ENCODE measurements at regions not wholly inside any gene's neighbourhood (a gene's known extent, or its start where the extent isn't known, plus 50 kb on each side); places are given as distances from the start of the nearest gene placed in this dataset.
"Not testable (repeated sequence)": the region's sequence is repeated elsewhere in the genome, so short reads cannot be mapped to it uniquely, and the experiment has no call there.

DNA sequence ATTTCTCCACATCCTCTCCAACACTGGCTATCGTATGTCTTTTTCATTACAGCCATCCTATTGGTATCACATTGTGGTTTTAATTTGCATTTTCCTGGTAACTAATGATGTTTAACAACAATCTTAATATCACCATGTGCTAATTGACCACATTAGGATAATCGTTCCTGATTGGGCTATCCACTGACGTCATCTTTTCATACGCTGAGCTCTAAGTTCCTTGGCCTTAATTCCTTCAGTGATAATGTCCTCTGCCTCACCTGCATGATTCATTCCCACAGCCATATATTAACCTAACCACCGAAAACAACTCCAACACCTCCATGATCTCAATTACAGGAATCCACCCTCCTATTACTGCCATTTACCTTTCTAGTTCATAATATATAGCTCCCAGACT lies 547.9 kb upstream of the BRINP1 start:
- no peak for DNase-seq (ENCODE audit: low read depth)

GRCh38 chr9:119907056-119907455 lies 537.8 kb upstream of the BRINP1 start:
- DNase-seq (ENCODE audit: low read depth), result no peak

- no peak for DNase-seq (ENCODE audit: low read depth)
These were observed 536.5 kb upstream of the BRINP1 start for GRCh38 chr9:119905724-119906123.

DNA sequence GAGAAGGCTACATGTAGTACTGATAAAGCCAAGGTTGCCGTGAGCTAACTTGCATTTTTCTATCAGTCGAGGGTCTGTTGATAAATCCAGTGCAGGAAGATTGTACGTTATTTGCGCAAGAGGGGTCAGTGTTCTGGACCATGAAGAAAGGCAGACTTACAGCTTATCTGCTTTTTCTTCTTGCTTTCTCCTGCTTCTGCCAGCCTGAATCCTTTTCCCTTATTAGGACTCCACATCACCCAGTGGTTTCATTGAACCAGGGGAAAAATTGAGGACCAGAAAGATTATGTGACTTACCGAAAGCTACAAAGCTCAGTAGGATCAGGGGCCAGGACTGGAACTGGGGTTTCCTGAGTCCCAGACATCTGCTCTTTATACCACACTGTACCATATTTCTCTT lies 534.6 kb upstream of the BRINP1 start:
- DNase-seq (ENCODE audit: low read depth), result no peak

DNA sequence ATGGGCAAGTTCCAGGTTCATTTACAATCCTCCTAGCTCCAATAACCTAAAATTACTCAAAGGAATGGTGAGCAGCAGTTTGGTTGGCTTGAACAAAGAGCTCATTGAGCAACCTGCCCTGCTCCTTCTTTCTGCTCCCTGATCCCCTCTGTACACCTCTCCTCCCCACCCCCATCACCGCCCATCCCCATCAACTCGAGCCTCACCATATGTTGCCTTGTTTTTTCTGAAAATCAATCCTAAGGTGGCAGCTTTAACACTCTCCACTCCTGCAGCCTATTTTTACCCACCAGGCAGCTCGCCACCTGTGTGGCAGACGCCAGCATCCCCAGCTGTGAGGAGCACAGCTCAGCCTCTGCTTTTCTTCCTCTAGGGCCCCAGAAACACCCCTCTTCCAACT lies 533.4 kb upstream of the BRINP1 start:
- DNase-seq (ENCODE audit: low read depth), result no peak

- no peak for DNase-seq (ENCODE audit: low read depth)
These were observed 529.1 kb upstream of the BRINP1 start for GRCh38 chr9:119898316-119898715.

GRCh38 chr9:119884438-119884837 lies 515.2 kb upstream of the BRINP1 start:
- DNase-seq (ENCODE audit: low read depth), result no peak

- DNase-seq (ENCODE audit: low read depth), result no peak
These were observed 512.7 kb upstream of the BRINP1 start for GRCh38 chr9:119881898-119882297.

DNA sequence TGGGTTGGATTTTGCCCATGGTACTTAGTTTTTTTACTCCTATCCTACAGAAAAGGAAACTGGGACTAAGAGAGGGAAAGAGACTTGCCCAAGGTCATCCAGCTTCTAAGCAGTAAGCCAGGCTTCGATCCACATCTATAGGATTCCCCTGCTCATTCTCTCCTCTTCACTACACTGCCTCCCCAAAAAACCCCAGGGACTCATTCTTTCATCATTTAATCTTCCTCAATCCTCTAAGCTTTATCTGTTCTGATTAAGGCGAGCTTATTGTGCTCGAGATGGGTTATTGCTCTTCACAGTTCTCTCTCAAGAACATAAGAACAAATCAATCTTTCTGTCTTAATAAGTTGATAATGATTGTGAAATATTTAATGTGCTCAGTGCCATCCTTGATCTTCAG lies 511.1 kb upstream of the BRINP1 start:
- DNase-seq (ENCODE audit: low read depth), result no peak

DNA sequence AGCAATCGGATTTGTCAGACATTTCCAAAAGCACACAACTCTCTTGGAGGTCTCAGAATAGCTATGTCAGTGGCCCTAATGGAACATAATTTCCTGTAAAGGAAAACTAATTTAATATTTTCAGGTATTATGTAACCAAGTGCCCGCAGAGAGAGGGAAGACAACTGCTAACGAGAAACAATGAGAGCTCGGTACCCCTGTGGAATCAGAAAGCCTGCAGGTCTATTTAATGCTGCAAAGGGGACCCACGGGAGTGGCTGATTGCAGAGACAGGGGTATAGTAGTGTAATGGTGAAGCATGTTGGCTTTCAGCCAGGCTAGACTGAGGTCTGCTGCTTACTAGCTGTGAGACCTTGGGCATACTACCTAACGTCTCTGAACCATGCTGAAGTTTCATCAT lies 508.1 kb upstream of the BRINP1 start:
- no peak for DNase-seq (ENCODE audit: low read depth)

- no peak for DNase-seq (ENCODE audit: low read depth)
These were observed 504.6 kb upstream of the BRINP1 start for GRCh38 chr9:119873877-119874276.

- DNase-seq (ENCODE audit: low read depth), result not testable (repeated sequence)
These were observed 501.0 kb upstream of the BRINP1 start for GRCh38 chr9:119870251-119870650.

DNA sequence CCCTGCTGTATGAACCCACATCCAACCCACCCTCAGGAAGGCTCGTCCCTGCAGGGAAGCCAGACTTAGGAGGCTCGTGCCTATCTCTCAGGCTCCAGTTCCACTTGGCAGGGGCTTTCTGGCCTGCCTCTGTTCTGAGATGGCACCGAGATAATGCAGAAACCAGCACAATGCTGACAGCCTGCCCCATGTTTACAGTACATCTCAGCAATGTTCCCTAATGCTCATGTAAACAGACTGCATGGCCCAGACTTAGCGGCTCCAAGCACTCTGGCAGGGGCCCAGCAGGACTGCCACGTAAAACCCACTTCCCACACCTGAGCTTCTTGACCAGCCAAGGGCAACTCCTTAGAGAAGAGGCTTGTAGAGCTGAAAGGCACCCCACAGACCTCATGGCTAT lies 499.5 kb upstream of the BRINP1 start:
- DNase-seq (ENCODE audit: low read depth), result no peak

DNA sequence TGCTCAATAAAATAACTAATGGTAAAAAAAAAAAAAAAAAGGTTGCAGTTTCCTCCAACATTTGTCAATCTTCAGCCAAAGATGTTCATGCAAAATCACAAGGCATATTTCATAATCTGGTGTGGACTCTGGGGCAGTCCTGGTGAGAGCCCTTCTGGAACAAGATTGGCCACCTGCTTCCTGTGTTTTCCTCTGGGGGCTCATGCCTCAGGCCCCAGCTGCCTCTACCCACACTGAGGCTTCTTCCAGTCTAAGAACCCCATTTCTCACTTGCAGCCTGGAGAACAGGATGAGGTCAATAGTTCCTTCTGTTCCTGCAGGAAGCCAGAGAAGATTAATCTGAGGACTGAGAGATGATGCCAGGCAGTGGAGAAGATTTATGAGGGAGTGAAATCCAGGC lies 492.6 kb upstream of the BRINP1 start:
- no peak for DNase-seq (ENCODE audit: low read depth)

DNA sequence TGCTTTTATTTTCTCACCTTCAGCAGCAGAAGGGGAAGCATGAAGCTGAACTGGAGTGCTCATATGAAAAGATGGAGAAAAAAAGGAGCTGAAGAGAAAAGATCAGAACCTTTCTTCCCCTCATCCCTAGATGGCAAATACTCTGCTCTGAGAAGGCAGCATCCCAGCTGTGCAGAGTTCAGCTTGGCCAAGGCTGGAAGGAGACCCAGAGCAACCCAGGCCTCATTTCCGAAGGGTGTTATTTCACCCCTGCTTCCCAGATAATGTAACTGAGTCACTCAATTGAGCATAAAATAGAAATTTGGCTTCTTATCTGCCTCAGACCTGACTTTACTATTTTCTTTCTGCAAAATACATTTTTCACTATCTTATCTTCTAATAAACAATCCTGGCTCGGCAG lies 489.9 kb upstream of the BRINP1 start:
- DNase-seq (ENCODE audit: low read depth), result no peak

DNA sequence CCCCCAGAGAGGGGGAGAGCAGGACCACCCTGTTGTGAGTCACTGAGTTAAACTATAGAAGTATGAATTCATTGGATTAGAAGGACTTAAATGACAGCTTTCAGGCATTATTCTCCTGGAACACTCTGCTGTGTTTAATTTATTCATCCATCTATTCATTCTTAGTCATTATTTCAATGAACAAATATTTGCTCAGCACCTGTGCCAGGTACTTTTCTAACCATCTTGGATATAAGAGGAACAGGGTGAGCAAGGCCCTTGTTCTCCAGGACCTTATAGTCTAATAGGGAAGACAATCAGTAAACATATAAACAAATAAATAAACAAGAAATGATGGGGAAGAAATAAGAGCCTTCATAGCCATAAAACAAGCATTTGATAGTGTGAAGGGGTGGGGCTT lies 483.9 kb upstream of the BRINP1 start:
- no peak for DNase-seq (ENCODE audit: low read depth)

GRCh38 chr9:119852390-119852789 lies 483.2 kb upstream of the BRINP1 start:
- DNase-seq (ENCODE audit: low read depth), result no peak

DNA sequence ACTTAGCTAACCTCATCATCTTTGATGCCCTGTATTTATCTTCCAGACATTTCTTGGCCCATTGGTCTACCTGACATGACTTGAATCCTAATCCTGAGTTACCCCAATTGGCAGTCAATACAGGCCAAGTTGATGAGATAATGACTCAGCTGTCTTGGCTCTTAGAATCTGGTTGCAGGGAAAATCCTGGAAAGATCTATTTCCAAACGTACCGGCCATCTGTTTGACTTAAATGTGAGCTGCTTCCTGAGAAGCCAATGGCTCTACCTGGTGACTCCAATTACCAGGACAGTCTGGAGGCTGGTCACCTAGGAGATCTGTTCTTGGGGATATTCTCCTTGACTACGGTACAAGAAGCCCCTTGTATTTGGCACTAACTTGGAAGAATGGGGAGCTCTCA lies 475.2 kb upstream of the BRINP1 start:
- no peak for DNase-seq (ENCODE audit: low read depth)

DNA sequence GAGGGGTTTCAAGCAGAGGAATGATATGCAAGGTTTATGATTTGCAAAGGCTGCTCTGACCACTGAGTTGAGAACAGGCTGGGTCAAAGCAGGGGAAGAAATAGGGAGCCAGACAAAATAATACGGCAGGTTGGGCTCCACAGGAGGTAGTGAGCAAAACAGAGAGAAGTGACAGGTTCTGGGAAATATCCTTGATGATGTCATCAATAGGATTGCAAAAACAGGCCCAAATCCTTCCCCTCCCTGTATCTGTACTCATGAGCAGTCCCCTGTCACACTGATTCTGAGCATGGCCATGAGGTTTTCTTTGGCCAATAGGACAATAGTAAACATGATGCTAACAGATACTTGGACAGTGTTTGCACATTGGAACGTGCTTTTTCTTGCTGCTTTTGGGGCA lies 471.8 kb upstream of the BRINP1 start:
- no peak for DNase-seq (ENCODE audit: low read depth)

GRCh38 chr9:119839888-119840287 lies 470.7 kb upstream of the BRINP1 start:
- DNase-seq (ENCODE audit: low read depth), result no peak

DNA sequence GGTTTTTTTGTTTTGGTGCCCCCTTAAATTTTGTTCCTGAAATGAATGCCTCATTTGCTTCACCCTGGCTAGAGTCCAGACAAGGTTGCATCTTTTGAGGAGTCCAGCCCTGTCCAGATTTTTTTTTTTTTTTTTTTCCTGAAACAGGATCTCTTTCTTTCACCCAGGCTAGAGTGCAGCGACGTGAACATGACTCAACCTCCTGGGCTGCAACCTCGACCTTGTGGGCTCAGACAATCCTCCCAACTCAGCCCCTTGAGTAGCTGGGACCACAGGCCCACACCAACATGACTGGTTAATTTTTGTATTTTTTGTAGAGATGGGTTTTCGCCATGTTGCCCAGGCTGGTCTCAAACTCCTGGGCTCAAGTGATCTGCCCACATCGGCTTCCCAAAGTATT lies 469.0 kb upstream of the BRINP1 start:
- no peak for DNase-seq (ENCODE audit: low read depth)

- DNase-seq (ENCODE audit: low read depth), result no peak
These were observed 466.8 kb upstream of the BRINP1 start for GRCh38 chr9:119836036-119836435.

GRCh38 chr9:119834064-119834620 lies 464.9 kb upstream of the BRINP1 start:
- no peak for DNase-seq (ENCODE audit: low read depth)

DNA sequence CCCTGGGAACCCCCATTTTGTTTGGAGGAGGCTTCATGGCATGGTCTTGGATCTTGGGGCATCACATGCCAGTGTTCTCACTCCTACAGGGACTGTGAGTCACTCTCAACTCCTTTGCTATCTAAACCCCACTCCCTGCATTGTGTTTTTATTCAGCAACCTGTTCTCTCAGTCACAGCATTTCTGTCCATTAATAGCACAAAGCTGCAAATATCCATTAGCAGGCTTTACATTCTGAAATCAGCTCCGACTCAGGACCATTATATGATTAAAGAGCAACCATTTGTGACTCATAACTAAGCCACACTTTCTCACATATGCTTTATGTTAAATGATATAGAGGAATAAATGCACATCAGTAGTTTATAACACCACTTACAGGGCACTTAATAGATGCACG lies 462.1 kb upstream of the BRINP1 start:
- DNase-seq (ENCODE audit: low read depth), result no peak

DNA sequence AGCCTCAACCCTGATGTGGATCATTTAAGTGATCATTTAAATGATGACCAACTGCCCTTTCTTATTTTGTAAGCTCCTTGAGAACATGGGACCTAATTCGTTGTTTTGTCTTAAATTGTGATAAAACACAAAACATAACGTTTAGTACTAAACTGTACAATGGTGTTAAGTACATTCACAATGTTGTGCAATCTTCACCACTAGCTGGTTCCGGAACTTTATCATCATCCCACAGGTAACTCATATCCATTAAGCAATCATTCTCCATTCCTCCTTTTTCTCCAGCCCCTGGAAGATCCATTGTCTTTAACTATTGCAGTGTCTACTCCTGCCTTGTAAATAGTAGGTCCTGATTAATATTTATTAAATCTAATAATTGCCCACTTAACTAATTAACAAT lies 460.5 kb upstream of the BRINP1 start:
- no peak for DNase-seq (ENCODE audit: low read depth)

All from stimulated activated CD8-positive, alpha-beta memory T cell treated with anti-CD3 and anti-CD28 coated beads, Interleukin-15, amount 100 ng/mL, for 24 hours (primary cell).